Neuronal stem cell (in vitro differentiated cells): ENCODE measurements at regions not wholly inside any gene's neighbourhood (a gene's known extent, or its start where the extent isn't known, plus 50 kb on each side); places are given as distances from the start of the nearest gene placed in this dataset.

Experiments used
- DNase-seq: peaks from one replicate; pipeline ENCODE4 v3.0.0-alpha.2; 2013; ENCODE audit warnings: low spot score
- H2AFZ ChIP-seq: one replicate; pipeline ENCODE4 v1.6.1; 2013; ENCODE audit warnings: mild to moderate bottlenecking, low read length, inconsistent platforms
- H2AK5ac ChIP-seq: 2 replicates; pipeline ENCODE4 v1.6.1; 2013; ENCODE audit warnings: low read depth, mild to moderate bottlenecking, inconsistent platforms, low read length, moderate library complexity, mixed read lengths
- H2BK120ac ChIP-seq: 2 replicates; pipeline ENCODE4 v1.6.1; 2013; ENCODE audit warnings: low read depth, mild to moderate bottlenecking, inconsistent platforms, low read length, moderate library complexity, mixed read lengths
- H2BK12ac ChIP-seq: one replicate; pipeline ENCODE4 v1.6.1; 2013; ENCODE audit warnings: low read length, inconsistent platforms
- H2BK15ac ChIP-seq: 2 replicates; pipeline ENCODE4 v1.6.1; 2013; ENCODE audit warnings: mild to moderate bottlenecking, low read length, inconsistent platforms, mixed read lengths
- H2BK5ac ChIP-seq: one replicate; pipeline ENCODE4 v1.6.1; 2013; ENCODE audit warnings: inconsistent platforms, mild to moderate bottlenecking, low read length, moderate library complexity
- H3K14ac ChIP-seq: one replicate; pipeline ENCODE4 v1.6.1; 2013; ENCODE audit warnings: low read length, inconsistent platforms
- H3K18ac ChIP-seq: 2 replicates; pipeline ENCODE4 v1.6.1; 2013; ENCODE audit warnings: low read length, inconsistent platforms
- H3K23ac ChIP-seq: 2 replicates; pipeline ENCODE4 v1.6.1; 2013; ENCODE audit warnings: low read depth, mild to moderate bottlenecking, mixed read lengths, low read length, inconsistent platforms; ENCODE audit not compliant: poor library complexity
- H3K27ac ChIP-seq: replicated peaks from 3 replicates; pipeline ENCODE4 v1.5.1; 2013; ENCODE audit warnings: low read length, inconsistent platforms
- H3K27me3 ChIP-seq, 3 experiments: 2 replicates each; pipeline ENCODE4 v1.6.1; 2013; ENCODE audit warnings: low read length in 3 of 3, mild to moderate bottlenecking in 2 of 3, inconsistent platforms in 1 of 3, low read depth in 1 of 3, mixed read lengths in 1 of 3, moderate library complexity in 1 of 3; ENCODE audit not compliant: control insufficient read depth in 3 of 3, insufficient read depth in 3 of 3
- H3K36me3 ChIP-seq, 2 donors: replicated peaks in 1 of 2; 2 replicates each; pipeline ENCODE4 v1.6.1; 2013; ENCODE audit warnings: low read length in 2 of 2; ENCODE audit not compliant: control insufficient read depth in 2 of 2, insufficient read depth in 2 of 2
- H3K4ac ChIP-seq: 2 replicates; pipeline ENCODE4 v1.6.1; 2013; ENCODE audit warnings: inconsistent platforms, mild to moderate bottlenecking, low read length, moderate library complexity
- H3K4me1 ChIP-seq, 2 donors: 1 replicate in 1 of 2; 2 replicates in 1 of 2; pipeline ENCODE4 v1.6.1; 2013; ENCODE audit warnings: low read length in 2 of 2, low read depth in 1 of 2; ENCODE audit not compliant: control insufficient read depth in 2 of 2, insufficient read depth in 1 of 2
- H3K4me2 ChIP-seq: one replicate; pipeline ENCODE4 v1.6.1; 2013; ENCODE audit warnings: mild to moderate bottlenecking, low read length, inconsistent platforms; ENCODE audit not compliant: insufficient read depth, poor library complexity, severe bottlenecking
- H3K4me3 ChIP-seq, 2 donors: 2 replicates each; pipeline ENCODE4 v1.5.1; 2013; ENCODE audit warnings: low read length in 2 of 2, mild to moderate bottlenecking in 2 of 2, inconsistent platforms in 1 of 2, moderate library complexity in 1 of 2
- H3K79me1 ChIP-seq: one replicate; pipeline ENCODE4 v1.6.1; 2013; ENCODE audit warnings: low read depth, mild to moderate bottlenecking, inconsistent platforms, low read length, moderate library complexity
- H3K9ac ChIP-seq: one replicate; pipeline ENCODE4 v1.6.1; 2013; ENCODE audit warnings: mild to moderate bottlenecking, low read depth, low read length, inconsistent platforms; ENCODE audit not compliant: poor library complexity
- H3K9me3 ChIP-seq, 2 donors: replicated peaks in 1 of 2; 2 replicates each; pipeline versions ENCODE3 to v1.6.1; 2013; ENCODE audit warnings: low read length in 2 of 2, mild to moderate bottlenecking in 2 of 2, inconsistent platforms in 1 of 2, low read depth in 1 of 2, mixed read lengths in 1 of 2, moderate library complexity in 1 of 2; ENCODE audit not compliant: control insufficient read depth in 2 of 2, insufficient read depth in 1 of 2
- H4K8ac ChIP-seq: one replicate; pipeline ENCODE4 v1.6.1; 2013; ENCODE audit warnings: low read depth, mild to moderate bottlenecking, inconsistent platforms, low read length, moderate library complexity
- H4K91ac ChIP-seq: one replicate; pipeline ENCODE4 v1.6.1; 2013; ENCODE audit warnings: low read length, low read depth, mild to moderate bottlenecking, inconsistent platforms; ENCODE audit not compliant: poor library complexity
- WGBS, 2 donors: extraction: QIAGEN DNeasy Blood & Tissue Kit; methylation state at CpG; one replicate each; pipeline ENCODE4 v1.1.7; 2013; ENCODE audit warnings: missing lambda C conversion rate in 2 of 2, mixed read lengths in 1 of 2; ENCODE audit not compliant: insufficient read length in 2 of 2, insufficient replicate concordance in 1 of 2; ENCODE audit errors: extremely low coverage in 2 of 2; 5-methylcytosine and 5-hydroxymethylcytosine counted together

DNA sequence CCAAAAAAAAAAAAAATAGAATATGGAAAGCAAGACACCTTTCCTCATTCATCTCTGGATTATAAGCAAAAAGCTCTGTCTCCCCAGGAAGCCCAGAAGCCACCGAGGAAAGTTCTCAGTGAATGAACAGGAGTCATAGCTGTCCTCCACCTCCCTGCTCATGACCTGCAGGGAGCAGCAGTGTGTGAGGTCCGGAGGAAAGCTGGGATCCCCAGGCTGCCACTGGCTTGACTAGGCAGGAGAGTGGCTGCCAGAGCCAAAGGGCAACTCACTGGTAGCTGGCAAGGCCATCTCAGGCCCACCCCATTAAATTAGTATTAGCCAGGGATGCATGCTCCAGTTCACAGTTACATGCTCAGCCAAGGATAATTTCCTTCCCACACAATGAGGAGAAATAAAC lies 191.6 kb upstream of the STT3B start:
- Histone ChIP-seq H3K4me1 (no peaks in the 10 kb centered on the region), H2AFZ (no peak overlapping the region), H4K8ac (no peak overlapping the region), H3K18ac (no peak overlapping the region), H2BK120ac (no peak overlapping the region), H3K79me1 (no peaks in the 10 kb centered on the region), H2BK12ac (no peak overlapping the region), H3K36me3 (no peaks in the 10 kb centered on the region), H3K4me2 (no peak overlapping the region), H3K14ac (no peak overlapping the region), H3K27me3 (no peaks in the 10 kb centered on the region), H3K27ac (no peak overlapping the region), H3K4me3 (no peak overlapping the region), H4K91ac (no peak overlapping the region), H3K9me3 (no peaks in the 10 kb centered on the region), H2BK5ac (no peak overlapping the region), H3K23ac (no peak overlapping the region), H2BK15ac (no peak overlapping the region), H2AK5ac (no peak overlapping the region), H3K9ac (no peak overlapping the region), H3K4ac (no peak overlapping the region)
- WGBS, 2 donors = no CpG with 5 or more reads among the region's 2 CpGs
- DNase-seq = no peak

DNA sequence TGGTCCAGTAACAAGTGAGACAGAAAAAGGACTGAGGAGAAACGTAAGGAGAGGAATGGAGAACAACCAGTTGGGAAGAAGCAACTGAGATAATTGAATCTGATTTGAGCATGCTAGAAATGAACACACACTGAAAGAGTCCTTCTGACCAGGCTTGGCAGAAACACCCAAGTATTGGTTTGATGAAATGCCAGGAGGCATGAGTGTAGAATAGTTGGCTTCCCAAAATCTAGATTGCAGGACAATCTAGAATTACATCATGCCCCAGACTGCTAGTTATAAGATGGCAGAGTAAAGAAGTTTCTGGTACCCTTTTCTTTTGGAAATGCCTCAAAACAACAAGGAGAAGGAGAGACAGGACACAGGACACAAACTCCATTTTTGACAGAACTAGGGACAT lies 189.7 kb upstream of the STT3B start:
- Histone ChIP-seq H3K4me1 (peaks cover 0 to 1% of the 10 kb centered on the region in 2 donors), H3K14ac (no peak overlapping the region), H3K4me2 (no peak overlapping the region), H4K8ac (no peak overlapping the region), H3K9me3 (no peaks in the 10 kb centered on the region), H3K4ac (no peak overlapping the region), H3K79me1 (no peaks in the 10 kb centered on the region), H2BK12ac (no peak overlapping the region), H3K27ac (no peak overlapping the region), H3K4me3 (no peak overlapping the region), H3K36me3 (no peaks in the 10 kb centered on the region), H3K18ac (no peak overlapping the region), H2BK15ac (no peak overlapping the region), H2AK5ac (no peak overlapping the region), H3K27me3 (no peaks in the 10 kb centered on the region), H2BK5ac (no peak overlapping the region), H4K91ac (no peak overlapping the region), H3K23ac (no peak overlapping the region), H2BK120ac (no peak overlapping the region), H2AFZ (no peak overlapping the region), H3K9ac (no peak overlapping the region)
- no CpG with 5 or more reads among the region's 1 CpG for WGBS, 2 donors
- DNase-seq = no peak

GRCh38 chr3:31345581-31345980 lies 187.1 kb upstream of the STT3B start:
- Histone ChIP-seq H4K91ac (no peak overlapping the region), H3K79me1 (no peaks in the 10 kb centered on the region), H3K9ac (no peak overlapping the region)

DNA sequence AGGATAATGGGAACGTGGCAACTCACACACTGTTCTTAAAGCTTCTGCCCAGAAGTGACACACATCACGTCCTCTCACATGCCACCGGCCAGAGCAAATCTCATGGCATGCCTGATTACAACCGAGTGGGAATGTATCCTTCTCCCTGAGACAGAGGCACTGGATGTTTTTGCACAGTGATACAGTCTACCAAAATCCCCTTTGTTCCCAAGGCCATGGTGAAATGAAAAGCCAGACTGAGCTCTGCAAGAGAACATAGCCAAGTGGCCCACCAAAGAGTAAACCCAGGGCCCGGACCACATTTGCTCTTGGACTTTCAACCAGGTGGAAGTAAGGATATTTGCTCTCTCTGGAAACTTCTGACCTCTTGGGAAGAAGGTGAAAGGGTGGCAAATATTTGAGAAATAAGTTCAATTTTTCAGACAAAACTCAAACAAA lies 186.2 kb upstream of the STT3B start:
- Histone ChIP-seq H3K4me2 (no peak overlapping the region), H2BK15ac (no peak overlapping the region), H4K8ac (no peak overlapping the region), H3K14ac (no peak overlapping the region), H3K4me3 (peak overlapping the region in 1 of 2 donors; percentile 44), H3K9me3 (no peaks in the 10 kb centered on the region), H3K9ac (no peak overlapping the region), H3K23ac (no peak overlapping the region), H2AK5ac (no peak overlapping the region), H2BK120ac (no peak overlapping the region), H3K4ac (no peak overlapping the region), H3K4me1 (peaks cover 0 to 8% of the 10 kb centered on the region in 2 donors), H3K18ac (no peak overlapping the region), H4K91ac (no peak overlapping the region), H3K27ac (no peak overlapping the region), H2BK5ac (no peak overlapping the region), H3K27me3 (no peaks in the 10 kb centered on the region), H3K79me1 (no peaks in the 10 kb centered on the region), H2AFZ (no peak overlapping the region), H2BK12ac (no peak overlapping the region), H3K36me3 (no peaks in the 10 kb centered on the region)
- no CpG with 5 or more reads among the region's 5 CpGs for WGBS, 2 donors
- no peak for DNase-seq

More at GRCh38 chr3:31345581-31345980, 187.1 kb upstream of the STT3B start:
- Histone ChIP-seq H2AK5ac (no peak overlapping the region), H3K36me3 (no peaks in the 10 kb centered on the region), H2AFZ (no peak overlapping the region), H3K4me2 (no peak overlapping the region), H3K23ac (no peak overlapping the region), H2BK15ac (no peak overlapping the region), H4K8ac (no peak overlapping the region), H3K18ac (no peak overlapping the region), H3K27me3 (no peaks in the 10 kb centered on the region), H3K4ac (no peak overlapping the region), H2BK120ac (no peak overlapping the region), H3K14ac (no peak overlapping the region), H3K4me3 (no peak overlapping the region), H3K4me1 (peaks cover 0 to 5% of the 10 kb centered on the region in 2 donors), H3K9me3 (no peaks in the 10 kb centered on the region), H2BK12ac (no peak overlapping the region), H3K27ac (no peak overlapping the region), H2BK5ac (no peak overlapping the region)
- no CpG with 5 or more reads among the region's 2 CpGs for WGBS, 2 donors
- DNase-seq = no peak
